HG02943 (cell line): ENCODE measurements at regions not wholly inside any gene's neighbourhood (a gene's known extent, or its start where the extent isn't known, plus 50 kb on each side); places are given as distances from the start of the nearest gene placed in this dataset.
"Not testable (repeated sequence)": the region's sequence is repeated elsewhere in the genome, so short reads cannot be mapped to it uniquely, and the experiment has no call there.

ENCODE experiments used
- ATAC-seq: cut with Tn5 transposase; IDR thresholded peaks from one replicate; pipeline ENCODE4 v1.9.1; 2021; ENCODE audit warnings: mild to moderate bottlenecking, low read depth, moderate library complexity; ENCODE audit not compliant: unreplicated experiment

- ATAC-seq: no peak
Measured at GRCh38 chr7:81887098-81888090, 117.5 kb upstream of the HGF start.

DNA sequence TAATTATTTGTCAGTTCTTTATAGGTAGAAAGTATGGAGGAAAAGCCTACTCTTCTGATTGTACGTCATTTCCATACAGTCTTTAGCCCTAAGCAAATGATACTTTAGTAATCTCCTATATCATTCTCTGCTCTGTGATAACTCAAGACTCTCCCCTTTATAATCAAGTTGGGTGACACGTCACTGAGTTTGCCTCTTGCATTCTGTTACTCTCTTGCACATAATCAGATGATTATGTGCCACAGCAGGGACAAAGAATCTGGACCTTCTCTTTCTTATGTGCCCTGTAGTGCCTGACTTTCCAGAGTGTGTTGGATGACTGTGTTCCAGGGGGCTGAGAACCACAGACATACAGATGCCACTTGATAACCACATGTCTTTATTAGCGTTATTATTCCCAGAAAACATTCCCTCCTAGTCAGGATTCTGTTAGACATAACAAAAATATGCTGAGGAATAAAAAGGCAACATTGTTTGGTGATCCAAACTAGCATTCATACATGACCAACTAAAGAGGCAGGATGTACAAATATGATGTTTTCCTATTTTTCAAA lies 116.4 kb upstream of the HGF start:
- no peak for ATAC-seq

- ATAC-seq: no peak
Measured at GRCh38 chr7:81884817-81885216, 115.0 kb upstream of the HGF start.

DNA sequence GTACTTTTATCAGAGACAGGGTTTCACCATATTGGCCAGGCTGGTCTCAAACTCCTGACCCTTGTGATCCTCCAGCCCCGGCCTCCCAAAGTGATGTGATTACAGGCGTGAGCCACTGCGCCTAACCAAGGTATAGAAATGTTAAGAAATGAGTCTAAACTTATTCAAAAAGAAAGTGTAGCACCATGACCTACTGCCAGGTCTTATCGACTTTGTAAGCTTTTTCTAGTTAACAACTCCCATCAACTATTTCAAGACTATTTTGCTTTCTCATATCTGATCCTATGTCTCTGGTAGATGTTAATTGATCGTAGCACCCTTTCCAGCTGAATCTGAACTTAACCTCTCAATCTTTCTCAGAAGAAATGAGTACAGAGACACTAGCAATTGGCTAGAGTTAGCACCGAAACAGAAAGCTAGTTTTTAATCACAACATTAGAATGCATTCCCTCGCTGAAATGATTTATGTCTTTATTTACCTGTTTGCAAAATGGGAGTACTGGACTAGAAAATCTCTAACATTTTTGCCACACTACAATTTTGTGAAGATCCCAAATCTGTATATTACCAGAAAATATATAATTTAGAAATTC lies 114.0 kb upstream of the HGF start:
- no peak for ATAC-seq

DNA sequence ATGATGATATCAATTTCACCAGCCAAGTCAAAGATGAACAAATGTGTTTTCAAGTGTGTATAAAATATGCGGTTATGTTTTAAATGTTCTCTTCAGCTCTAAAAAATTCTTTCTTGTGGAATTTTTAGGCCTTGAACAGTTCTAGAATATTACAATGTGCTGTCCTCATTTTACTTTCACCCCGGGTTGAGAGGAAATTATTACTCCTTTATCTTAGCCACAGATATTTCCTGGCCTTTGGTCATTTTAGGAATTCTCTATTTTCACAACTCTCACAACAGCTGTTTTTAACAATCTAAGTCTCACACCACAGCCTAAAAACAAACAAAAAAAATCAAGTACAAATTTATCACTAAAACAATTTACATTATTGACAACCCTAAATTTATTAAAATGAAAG lies 112.2 kb upstream of the HGF start:
- no peak for ATAC-seq

- ATAC-seq: no peak
Measured at GRCh38 chr7:81877890-81878289, 108.0 kb upstream of the HGF start.

DNA sequence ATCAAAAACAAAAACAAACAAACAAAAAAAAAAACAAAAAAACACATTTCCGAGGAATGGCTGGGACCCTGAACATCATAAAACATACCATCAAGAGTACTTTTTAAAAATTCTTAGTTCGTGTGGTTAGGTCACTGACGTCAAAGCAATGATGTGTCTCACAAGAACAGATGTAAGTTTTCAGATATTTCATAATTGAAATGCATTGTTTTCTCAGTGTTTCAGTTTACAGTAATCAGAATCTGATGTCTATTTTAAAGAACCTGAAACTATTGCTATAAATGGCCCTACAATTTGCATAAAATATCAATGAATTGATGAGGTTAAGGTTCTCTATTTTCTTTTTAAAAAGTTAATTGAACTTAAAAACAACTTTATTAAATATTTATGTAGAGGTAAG lies 103.7 kb upstream of the HGF start:
- ATAC-seq: no peak

DNA sequence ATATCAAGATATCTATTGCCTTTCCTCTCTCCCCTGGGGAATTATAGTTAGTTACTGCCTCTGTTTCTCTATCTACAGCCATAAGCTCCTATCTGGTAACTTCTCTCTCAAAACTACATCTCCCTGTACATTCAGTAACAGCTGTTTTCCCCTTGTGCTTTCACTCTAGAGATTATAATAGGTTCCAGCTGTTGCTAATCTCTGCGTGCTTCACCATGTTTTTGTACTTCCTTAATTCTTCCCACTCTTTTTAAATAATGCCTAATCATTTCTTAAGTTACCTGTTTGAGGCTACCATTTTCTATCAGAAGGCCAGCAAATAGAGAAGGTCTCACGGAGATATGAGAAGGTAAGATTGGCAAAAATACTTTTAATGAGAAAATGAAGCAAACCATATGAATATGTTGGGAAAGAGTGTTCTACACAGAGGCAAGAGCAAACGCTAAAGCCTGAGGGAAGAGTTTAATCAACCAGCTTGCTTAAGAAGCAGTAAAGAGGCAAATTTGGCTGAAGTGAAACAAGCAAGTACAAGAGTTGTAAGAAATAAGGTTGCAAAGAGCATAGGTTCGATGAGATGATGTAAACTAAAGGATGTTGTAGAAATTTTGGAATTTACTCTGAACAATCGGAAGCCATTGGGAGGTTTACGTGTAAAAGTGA lies 101.9 kb upstream of the HGF start:
- ATAC-seq: no peak

GRCh38 chr7:81870608-81871007 lies 100.8 kb upstream of the HGF start:
- no peak for ATAC-seq

- no peak for ATAC-seq
Measured at GRCh38 chr7:81869670-81870069, 99.8 kb upstream of the HGF start.

DNA sequence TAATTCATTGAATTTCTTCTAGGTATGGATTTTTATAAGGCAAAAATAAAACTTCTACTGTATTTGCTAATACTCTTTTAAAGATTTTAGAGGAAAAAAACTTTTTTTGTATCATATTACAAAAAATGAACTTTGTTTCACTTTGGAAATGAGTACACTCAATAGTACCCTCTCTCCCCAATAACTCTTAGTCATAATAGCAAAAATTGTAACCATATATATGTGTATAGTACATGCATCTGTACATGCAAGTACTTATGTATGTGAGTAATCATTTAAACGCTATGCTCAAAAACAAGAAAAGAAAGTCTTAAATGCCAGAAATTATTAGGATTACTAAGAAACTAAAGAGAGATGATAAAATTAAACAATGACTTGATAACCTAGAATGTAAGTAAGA lies 95.9 kb upstream of the HGF start:
- ATAC-seq: no peak

DNA sequence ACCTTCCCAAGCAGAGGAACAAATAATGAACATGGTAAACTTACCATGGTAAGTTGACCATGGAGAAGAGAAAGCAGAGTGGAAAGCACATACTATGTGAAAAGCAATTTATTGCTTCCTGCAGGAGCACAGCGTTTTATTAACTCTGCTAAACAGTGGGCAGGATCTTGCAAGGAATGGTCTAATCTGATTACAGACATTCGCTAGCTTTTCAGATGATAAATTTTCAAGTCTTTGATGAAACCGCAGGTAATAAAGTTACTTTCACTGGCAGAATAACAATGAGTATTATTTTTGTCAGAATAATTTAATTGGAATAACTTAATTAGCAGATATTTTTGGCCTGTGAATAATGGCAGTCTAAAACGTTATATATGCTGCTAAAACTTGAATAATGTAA lies 89.6 kb upstream of the HGF start:
- ATAC-seq: no peak

DNA sequence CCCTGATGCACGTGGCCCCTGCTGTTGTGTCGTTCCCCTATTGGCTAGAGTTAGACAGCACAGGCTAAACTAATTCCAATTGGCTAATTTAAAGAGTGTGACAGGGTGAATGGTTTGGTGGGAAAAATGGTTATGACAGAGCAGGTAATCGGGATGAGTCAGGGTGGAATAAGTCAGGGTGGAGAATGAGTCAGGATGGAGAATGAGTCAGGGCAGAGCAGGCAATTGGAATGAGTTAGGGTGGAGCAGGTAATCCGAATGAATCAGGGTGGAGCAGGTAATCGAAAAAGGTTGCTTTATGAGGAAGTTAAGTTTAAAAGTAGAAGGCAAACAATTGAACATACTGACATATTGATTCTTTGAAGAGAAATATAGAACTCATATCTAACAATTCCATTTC lies 89.0 kb upstream of the HGF start:
- ATAC-seq: not testable (repeated sequence)

DNA sequence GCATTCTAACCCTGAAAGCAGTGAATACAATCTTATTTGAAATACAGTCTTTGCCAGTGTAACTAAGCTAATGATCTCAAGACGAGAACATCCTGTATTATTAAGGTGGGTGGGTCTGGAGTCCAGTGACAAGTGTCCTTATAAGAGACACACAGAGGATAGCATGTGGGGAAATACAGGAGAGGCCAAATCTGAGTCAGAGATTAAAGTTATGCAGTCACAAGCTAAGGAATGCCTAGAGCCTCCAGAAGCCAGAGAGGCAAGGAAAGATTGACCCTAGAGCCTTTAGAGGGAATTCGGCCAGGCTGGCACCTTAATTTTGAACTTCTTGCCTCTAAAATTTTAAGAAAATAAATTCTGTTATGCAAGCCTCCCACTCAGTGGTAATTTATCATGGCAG lies 87.5 kb upstream of the HGF start:
- ATAC-seq: no peak

GRCh38 chr7:81854518-81854917 lies 84.7 kb upstream of the HGF start:
- no peak for ATAC-seq

DNA sequence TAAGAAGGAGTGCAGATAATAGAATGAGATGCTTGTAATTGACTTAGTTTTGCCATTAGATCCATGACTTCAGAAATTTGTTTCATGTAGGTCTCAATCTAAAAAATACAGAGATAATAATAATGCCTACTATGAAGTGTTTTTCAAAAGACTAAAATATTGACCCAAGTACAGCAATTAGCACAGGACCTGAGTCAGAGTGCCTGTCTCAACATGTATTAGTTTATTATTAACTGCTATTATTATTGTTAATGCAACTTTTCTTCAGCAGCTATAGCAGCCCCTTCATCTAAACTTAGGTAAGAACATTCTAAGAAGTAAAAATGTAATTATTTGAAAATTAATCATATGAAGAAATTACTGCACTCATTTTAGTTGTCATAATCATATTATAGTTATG lies 82.9 kb upstream of the HGF start:
- ATAC-seq: no peak

- no peak for ATAC-seq
Measured at GRCh38 chr7:81851413-81851812, 81.6 kb upstream of the HGF start.

DNA sequence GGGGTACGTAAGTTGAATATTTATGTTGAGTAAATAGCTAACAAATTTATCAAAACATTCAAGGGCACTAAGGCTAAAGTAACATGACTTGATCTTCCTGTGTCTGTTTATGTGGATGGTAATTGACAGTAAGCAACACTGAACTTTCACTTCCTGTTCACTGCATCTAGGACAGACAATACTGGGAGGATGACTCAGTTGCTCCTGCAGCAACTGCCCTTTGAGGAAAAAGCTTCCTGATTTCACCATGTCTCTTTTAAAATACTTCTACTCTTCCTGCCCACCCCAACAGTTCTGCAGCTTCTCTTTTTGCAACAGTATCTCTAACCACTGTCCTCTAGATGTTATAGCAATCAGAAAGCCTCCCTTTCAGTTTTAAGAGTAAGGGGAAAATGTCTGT lies 76.6 kb upstream of the HGF start:
- ATAC-seq: peak; percentile 65

- peak; percentile 80 for ATAC-seq
Measured at GRCh38 chr7:81845744-81846241, 75.9 kb upstream of the HGF start.

GRCh38 chr7:81843657-81844056 lies 73.8 kb upstream of the HGF start:
- ATAC-seq: not testable (repeated sequence)

DNA sequence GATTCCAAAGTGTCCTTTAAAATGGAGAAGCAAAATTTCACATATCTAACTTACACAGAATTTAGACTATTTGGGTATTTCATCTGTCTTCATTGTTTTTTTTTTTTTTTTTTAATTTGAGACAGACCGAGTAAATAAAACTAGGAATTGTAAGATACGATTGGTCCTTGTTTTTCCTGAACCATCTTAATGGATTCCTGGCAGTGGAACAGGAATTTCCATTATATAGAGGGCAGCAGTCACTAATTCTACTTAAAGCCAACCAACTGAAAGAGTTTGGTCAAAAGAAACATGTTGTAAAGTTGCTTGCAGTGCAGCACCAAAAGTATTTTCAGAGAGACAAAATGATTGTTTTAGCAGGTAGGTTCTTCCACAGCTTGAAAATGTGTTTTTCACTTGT lies 72.5 kb upstream of the HGF start:
- ATAC-seq: no peak
